Body of pancreas (tissue), 4 donors: ENCODE measurements at regions not wholly inside any gene's neighbourhood (a gene's known extent, or its start where the extent isn't known, plus 50 kb on each side); places are given as distances from the start of the nearest gene placed in this dataset.

Experiments
- ATAC-seq: fragments of 150-250 bp; one replicate; pipeline ENCODE4 v1.9.1; 2016
- DNase-seq, 4 donors: peaks; one replicate each; pipeline ENCODE4 v3.0.0-alpha.2; 2019
- H3K27ac ChIP-seq, 4 donors: fragments of 200-600 bp; sonication (generic); 1 replicate in 3 of 4; 2 replicates in 1 of 4; pipeline versions ENCODE4 v1.5.1 to v1.6.1; 2016 to 2019; ENCODE audit warnings: mild to moderate bottlenecking in 1 of 4, mixed read lengths in 1 of 4, moderate library complexity in 1 of 4
- H3K27me3 ChIP-seq, 2 donors: fragments of 200-600 bp; sonication (generic); one replicate each; pipeline ENCODE4 v1.6.0; 2016; ENCODE audit warnings: mild to moderate bottlenecking in 1 of 2
- H3K36me3 ChIP-seq, 2 donors: fragments of 200-600 bp; sonication (generic); replicated peaks in 1 of 2; 2 replicates each; pipeline ENCODE4 v1.5.1; 2016; ENCODE audit warnings: low read depth in 2 of 2; ENCODE audit not compliant: insufficient read depth in 1 of 2
- H3K4me1 ChIP-seq: fragments of 200-600 bp; sonication (generic); one replicate; pipeline ENCODE4 v1.6.0; 2016
- H3K4me3 ChIP-seq, 2 donors: fragments of 200-600 bp; sonication (generic); 1 replicate in 1 of 2; 2 replicates in 1 of 2; pipeline ENCODE4 v1.5.1; 2016 to 2019
- H3K9me3 ChIP-seq, 3 donors: fragments of 200-600 bp; sonication (generic); 1 replicate in 2 of 3; 2 replicates in 1 of 3; pipeline ENCODE4 v1.5.1; 2016
- CTCF ChIP-seq, 7 experiments: fragments of 450-650 bp in 4 of 7; fragments of 200-600 bp in 3 of 7; sonication (generic) in 3 of 7; IDR thresholded peaks; one replicate each; pipeline ENCODE4 v1.5.1; 2016 to 2019; ENCODE audit warnings: antibody characterized with exemption in 7 of 7
- POLR2A ChIP-seq, 3 donors: fragments of 450-650 bp; IDR thresholded peaks; one replicate each; pipeline ENCODE4 v1.6.1; 2016; ENCODE audit warnings: antibody characterized with exemption in 3 of 3, mild to moderate bottlenecking in 2 of 3
- WGBS, 2 donors: methylation state at CpG; one replicate each; pipeline ENCODE4 v1.1.5; 2017; 5-methylcytosine and 5-hydroxymethylcytosine counted together
- intact Hi-C: fragments of 100-400 bp; cut with DNase I; formaldehyde crosslinking; loops from one replicate; pipeline ENCODE4 v1.15.1; 2023

GRCh38 chr20:11080781-11081377 lies 407.1 kb upstream of the JAG1 start:
- H3K27ac ChIP-seq, result no peak overlapping the region
- no peak overlapping the region for H3K4me3 ChIP-seq
- no peak for TF ChIP-seq POLR2A (IDR thresholded peaks at IDR 0.05)
- TF ChIP-seq CTCF (IDR thresholded peaks at IDR 0.05), result no peak
- no peaks in the 10 kb centered on the region for H3K36me3 ChIP-seq
- intact Hi-C loops, result no loop called here
- H3K9me3 ChIP-seq, result no peaks in the 10 kb centered on the region
- DNase-seq (no peak), ATAC-seq (peak; percentile 24)
- H3K4me1 ChIP-seq, result no peaks in the 10 kb centered on the region
- WGBS, 2 donors, result 80 to 86% methylated on average over 8 of the region's 8 CpGs
- no peaks in the 10 kb centered on the region for H3K27me3 ChIP-seq

GRCh38 chr20:11083841-11084240 lies 410.0 kb upstream of the JAG1 start:
- TF ChIP-seq POLR2A (IDR thresholded peaks at IDR 0.05), result no peak
- TF ChIP-seq CTCF (IDR thresholded peaks at IDR 0.05), result no peak
- Histone ChIP-seq H3K36me3 (no peaks in the 10 kb centered on the region), H3K9me3 (no peaks in the 10 kb centered on the region), H3K4me1 (no peaks in the 10 kb centered on the region), H3K27ac (no peak overlapping the region), H3K4me3 (no peak overlapping the region), H3K27me3 (no peaks in the 10 kb centered on the region)
- no peak for ATAC-seq
- no peak for DNase-seq
- intact Hi-C loops, result no loop called here
- 83 to 96% methylated on average over 2 of the region's 2 CpGs for WGBS, 2 donors

GRCh38 chr20:11084508-11084907 lies 410.7 kb upstream of the JAG1 start:
- intact Hi-C loops, result no loop called here
- H3K36me3 ChIP-seq, result no peaks in the 10 kb centered on the region
- no peak for TF ChIP-seq CTCF (IDR thresholded peaks at IDR 0.05)
- TF ChIP-seq POLR2A (IDR thresholded peaks at IDR 0.05), result no peak
- H3K4me3 ChIP-seq, result no peak overlapping the region
- ATAC-seq (no peak), DNase-seq (no peak)
- no peak overlapping the region for H3K27ac ChIP-seq
- H3K9me3 ChIP-seq, result no peaks in the 10 kb centered on the region
- H3K27me3 ChIP-seq, result no peaks in the 10 kb centered on the region
- no peaks in the 10 kb centered on the region for H3K4me1 ChIP-seq

GRCh38 chr20:11086970-11087369 lies 413.2 kb upstream of the JAG1 start:
- 61 to 67% methylated on average over 5 of the region's 5 CpGs for WGBS, 2 donors
- DNase-seq (no peak), ATAC-seq (no peak)
- Histone ChIP-seq H3K27me3 (no peaks in the 10 kb centered on the region), H3K27ac (no peak overlapping the region), H3K4me3 (no peak overlapping the region), H3K4me1 (no peaks in the 10 kb centered on the region), H3K36me3 (no peaks in the 10 kb centered on the region), H3K9me3 (no peaks in the 10 kb centered on the region)
- intact Hi-C loops, result no loop called here
- TF ChIP-seq CTCF (IDR thresholded peaks at IDR 0.05) (no peak), POLR2A (IDR thresholded peaks at IDR 0.05) (no peak)

- no peaks in the 10 kb centered on the region for H3K4me1 ChIP-seq
- no peaks in the 10 kb centered on the region for H3K9me3 ChIP-seq
- intact Hi-C loops, result no loop called here
- ATAC-seq (no peak), DNase-seq (no peak)
- 78 to 85% methylated on average over 1 of the region's 1 CpG for WGBS, 2 donors
- no peak overlapping the region for H3K4me3 ChIP-seq
- no peaks in the 10 kb centered on the region for H3K36me3 ChIP-seq
- H3K27me3 ChIP-seq, result no peaks in the 10 kb centered on the region
- TF ChIP-seq CTCF (IDR thresholded peaks at IDR 0.05), result no peak
- TF ChIP-seq POLR2A (IDR thresholded peaks at IDR 0.05), result no peak
- no peak overlapping the region for H3K27ac ChIP-seq
These were observed 417.0 kb upstream of the JAG1 start for GRCh38 chr20:11090751-11091150.
